ENCODE measurements at regions not wholly inside any gene's neighbourhood (a gene's known extent, or its start where the extent isn't known, plus 50 kb on each side); places are given as distances from the start of the nearest gene placed in this dataset.

- Histone ChIP-seq H3K9me3 (no peaks in the 10 kb centered on the region), H3K27me3 (no peaks in the 10 kb centered on the region), H3K4me3 (replicated peaks in 1 of 3) (no peak overlapping the region), H3K36me3 (no peaks in the 10 kb centered on the region), H3K4me1 (no peaks in the 10 kb centered on the region), H3K27ac (no peak overlapping the region)
- DNase-seq: no peak
- TF ChIP-seq, protein P1, sequence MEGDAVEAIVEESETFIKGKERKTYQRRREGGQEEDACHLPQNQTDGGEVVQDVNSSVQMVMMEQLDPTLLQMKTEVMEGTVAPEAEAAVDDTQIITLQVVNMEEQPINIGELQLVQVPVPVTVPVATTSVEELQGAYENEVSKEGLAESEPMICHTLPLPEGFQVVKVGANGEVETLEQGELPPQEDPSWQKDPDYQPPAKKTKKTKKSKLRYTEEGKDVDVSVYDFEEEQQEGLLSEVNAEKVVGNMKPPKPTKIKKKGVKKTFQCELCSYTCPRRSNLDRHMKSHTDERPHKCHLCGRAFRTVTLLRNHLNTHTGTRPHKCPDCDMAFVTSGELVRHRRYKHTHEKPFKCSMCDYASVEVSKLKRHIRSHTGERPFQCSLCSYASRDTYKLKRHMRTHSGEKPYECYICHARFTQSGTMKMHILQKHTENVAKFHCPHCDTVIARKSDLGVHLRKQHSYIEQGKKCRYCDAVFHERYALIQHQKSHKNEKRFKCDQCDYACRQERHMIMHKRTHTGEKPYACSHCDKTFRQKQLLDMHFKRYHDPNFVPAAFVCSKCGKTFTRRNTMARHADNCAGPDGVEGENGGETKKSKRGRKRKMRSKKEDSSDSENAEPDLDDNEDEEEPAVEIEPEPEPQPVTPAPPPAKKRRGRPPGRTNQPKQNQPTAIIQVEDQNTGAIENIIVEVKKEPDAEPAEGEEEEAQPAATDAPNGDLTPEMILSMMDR (IDR thresholded peaks at IDR 0.05): no peak
- TF ChIP-seq POLR2A (IDR thresholded peaks at IDR 0.05): no peak
- intact Hi-C loops (cut with DNase I): no loop called here
- 100% methylated on average over 1 to 2 of the region's 2 CpGs for WGBS, 2 donors
These were observed 262.6 kb upstream of the CXCL12 start for GRCh38 chr10:44647473-44647872.

GRCh38 chr10:44647877-44648542 lies 263.1 kb upstream of the CXCL12 start:
- H3K4me3 ChIP-seq (replicated peaks in 1 of 3): no peak overlapping the region
- WGBS, 2 donors: 64 to 75% methylated on average over 9 to 10 of the region's 10 CpGs
- H3K27me3 ChIP-seq: no peaks in the 10 kb centered on the region
- no peaks in the 10 kb centered on the region for H3K9me3 ChIP-seq
- intact Hi-C loops (cut with DNase I): no loop called here
- H3K36me3 ChIP-seq: no peaks in the 10 kb centered on the region
- H3K27ac ChIP-seq: no peak overlapping the region
- H3K4me1 ChIP-seq: no peaks in the 10 kb centered on the region
- TF ChIP-seq, protein P1 (IDR thresholded peaks at IDR 0.05): no peak
- TF ChIP-seq POLR2A (IDR thresholded peaks at IDR 0.05): no peak
- DNase-seq: peak; percentile 9 to 18

GRCh38 chr10:44650691-44651661 lies 260.2 kb upstream of the TMEM72 start:
- no peak for DNase-seq

GRCh38 chr10:44651834-44652233 lies 259.3 kb upstream of the TMEM72 start:
- TF ChIP-seq, protein P1 (IDR thresholded peaks at IDR 0.05): no peak
- no peak for TF ChIP-seq POLR2A (IDR thresholded peaks at IDR 0.05)
- H3K4me1 ChIP-seq: no peaks in the 10 kb centered on the region
- H3K27ac ChIP-seq: no peak overlapping the region
- intact Hi-C loops (cut with DNase I): no loop called here
- H3K27me3 ChIP-seq: no peaks in the 10 kb centered on the region
- 84 to 95% methylated on average over 4 of the region's 4 CpGs for WGBS, 2 donors
- DNase-seq: no peak
- no peaks in the 10 kb centered on the region for H3K9me3 ChIP-seq
- H3K4me3 ChIP-seq (replicated peaks in 1 of 3): no peak overlapping the region
- no peaks in the 10 kb centered on the region for H3K36me3 ChIP-seq

More at GRCh38 chr10:44650691-44651661, 260.2 kb upstream of the TMEM72 start:
- TF ChIP-seq, protein P1 (IDR thresholded peaks at IDR 0.05): no peak
- TF ChIP-seq POLR2A (IDR thresholded peaks at IDR 0.05): no peak
- H3K9me3 ChIP-seq: no peaks in the 10 kb centered on the region
- H3K4me1 ChIP-seq: no peaks in the 10 kb centered on the region
- no peak overlapping the region for H3K4me3 ChIP-seq (replicated peaks in 1 of 3)
- WGBS, 2 donors: 70 to 73% methylated on average over 7 of the region's 7 CpGs
- H3K27ac ChIP-seq: no peak overlapping the region
- no peaks in the 10 kb centered on the region for H3K27me3 ChIP-seq
- intact Hi-C loops (cut with DNase I): no loop called here
- no peaks in the 10 kb centered on the region for H3K36me3 ChIP-seq

DNA sequence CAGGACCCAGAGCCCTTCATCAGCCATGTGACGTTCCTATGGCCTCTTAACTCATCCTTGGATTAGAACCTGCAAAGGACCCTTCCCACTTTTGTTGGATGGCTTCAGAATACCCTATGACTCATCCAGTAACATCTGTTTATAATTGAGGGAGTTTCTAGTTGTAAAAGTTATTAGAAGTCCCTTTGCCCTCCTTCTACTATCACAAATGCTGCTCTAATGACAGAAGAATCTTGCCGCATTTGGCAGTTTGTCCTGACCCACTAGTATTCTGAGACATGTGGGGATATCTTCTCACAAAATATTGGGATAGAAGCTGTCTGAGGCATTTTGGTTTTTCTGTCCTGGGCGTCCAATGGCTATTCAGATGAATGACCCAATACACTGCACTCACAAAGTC lies 251.8 kb upstream of the TMEM72 start:
- Histone ChIP-seq H3K4me1 (no peaks in the 10 kb centered on the region), H3K9me3 (no peaks in the 10 kb centered on the region), H3K27ac (no peak overlapping the region), H3K36me3 (no peaks in the 10 kb centered on the region), H3K4me3 (replicated peaks in 1 of 3) (no peak overlapping the region), H3K27me3 (no peaks in the 10 kb centered on the region)
- intact Hi-C loops (cut with DNase I): no loop called here
- WGBS, 2 donors: 79 to 82% methylated on average over 3 of the region's 3 CpGs
- no peak for DNase-seq
- TF ChIP-seq POLR2A (IDR thresholded peaks at IDR 0.05): no peak
- TF ChIP-seq, protein P1 (IDR thresholded peaks at IDR 0.05): no peak

Data from thyroid gland (tissue), 4 donors.